Keratinocyte (primary cell): ENCODE measurements at regions not wholly inside any gene's neighbourhood (a gene's known extent, or its start where the extent isn't known, plus 50 kb on each side); places are given as distances from the start of the nearest gene placed in this dataset.

Source experiments
- EZH2 ChIP-seq: IDR thresholded peaks from one replicate; pipeline ENCODE4 v1.6.1; 2012; ENCODE audit warnings: inconsistent platforms, mild to moderate bottlenecking, low read length, moderate library complexity
- TF ChIP-seq, protein P1 (sequence below), 3 experiments: IDR thresholded peaks in 1 of 3; conservative IDR thresholded peaks in 1 of 3; optimal IDR thresholded peaks in 1 of 3; 2 replicates in 2 of 3; 3 replicates in 1 of 3; pipeline versions ENCODE3 to v1.5.1; 2011; ENCODE audit warnings: low read length in 3 of 3, mild to moderate bottlenecking in 3 of 3, moderate library complexity in 2 of 3, control low read depth in 1 of 3, inconsistent platforms in 1 of 3; ENCODE audit not compliant: insufficient read depth in 2 of 3; ENCODE audit errors: extremely low read depth in 1 of 3

DNA sequence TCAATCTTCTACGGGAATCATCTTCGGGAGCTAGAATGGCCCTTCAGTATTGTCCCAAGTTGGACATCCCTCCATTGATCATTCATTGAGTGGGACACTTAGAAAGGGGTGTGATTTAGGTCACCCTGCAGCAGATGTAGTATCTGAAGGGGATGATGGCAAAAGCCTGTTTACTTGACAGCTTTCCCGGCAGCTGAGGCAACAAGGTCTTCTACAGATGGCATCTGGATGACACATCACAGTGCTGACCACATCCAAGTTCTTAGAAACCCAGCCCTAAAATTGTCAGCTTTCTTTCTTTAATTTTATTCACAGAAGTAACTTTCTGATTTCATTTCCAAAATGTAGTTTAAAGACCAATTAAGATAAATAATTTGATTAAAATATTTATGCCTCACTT, 150.3 kb downstream of the AMY1C start:
- TF ChIP-seq, protein P1, sequence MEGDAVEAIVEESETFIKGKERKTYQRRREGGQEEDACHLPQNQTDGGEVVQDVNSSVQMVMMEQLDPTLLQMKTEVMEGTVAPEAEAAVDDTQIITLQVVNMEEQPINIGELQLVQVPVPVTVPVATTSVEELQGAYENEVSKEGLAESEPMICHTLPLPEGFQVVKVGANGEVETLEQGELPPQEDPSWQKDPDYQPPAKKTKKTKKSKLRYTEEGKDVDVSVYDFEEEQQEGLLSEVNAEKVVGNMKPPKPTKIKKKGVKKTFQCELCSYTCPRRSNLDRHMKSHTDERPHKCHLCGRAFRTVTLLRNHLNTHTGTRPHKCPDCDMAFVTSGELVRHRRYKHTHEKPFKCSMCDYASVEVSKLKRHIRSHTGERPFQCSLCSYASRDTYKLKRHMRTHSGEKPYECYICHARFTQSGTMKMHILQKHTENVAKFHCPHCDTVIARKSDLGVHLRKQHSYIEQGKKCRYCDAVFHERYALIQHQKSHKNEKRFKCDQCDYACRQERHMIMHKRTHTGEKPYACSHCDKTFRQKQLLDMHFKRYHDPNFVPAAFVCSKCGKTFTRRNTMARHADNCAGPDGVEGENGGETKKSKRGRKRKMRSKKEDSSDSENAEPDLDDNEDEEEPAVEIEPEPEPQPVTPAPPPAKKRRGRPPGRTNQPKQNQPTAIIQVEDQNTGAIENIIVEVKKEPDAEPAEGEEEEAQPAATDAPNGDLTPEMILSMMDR (optimal IDR thresholded peaks at IDR 0.05 in 1 of 3, IDR thresholded peaks at IDR 0.05 in 1 of 3, conservative IDR thresholded peaks at IDR 0.05 in 1 of 3; ENCODE audit: extremely low read depth in 1 of 3, insufficient read depth in 2 of 3, low read length in 3 of 3) = no peak
- TF ChIP-seq EZH2 = no peak
